ENCODE measurements at regions not wholly inside any gene's neighbourhood (a gene's known extent, or its start where the extent isn't known, plus 50 kb on each side); places are given as distances from the start of the nearest gene placed in this dataset.

GRCh38 chr14:27557445-27557844 lies 959.6 kb upstream of the NOVA1 start:
- DNase-seq, result no peak
- Histone ChIP-seq H4K91ac (ENCODE audit: low read depth, low read length) (no peak overlapping the region), H2BK5ac (ENCODE audit: low read depth, low read length, poor library complexity) (no peak overlapping the region), H3K23ac (ENCODE audit: low read length) (no peak overlapping the region), H3K9me3 (ENCODE audit: insufficient read depth, low read depth, low read length) (no peaks in the 10 kb centered on the region), H3K9ac (ENCODE audit: low read length) (no peak overlapping the region), H3K4me1 (ENCODE audit: control insufficient read depth in 1 of 2, insufficient read depth in 2 of 2, low read length in 2 of 2) (no peaks in the 10 kb centered on the region), H3K4me3 (ENCODE audit: low read depth, low read length) (no peak overlapping the region), H3K14ac (ENCODE audit: low read length) (no peak overlapping the region), H3K27me3 (ENCODE audit: insufficient read depth, low read length) (no peaks in the 10 kb centered on the region), H3K18ac (ENCODE audit: low read length) (no peak overlapping the region), H3K36me3 (ENCODE audit: control insufficient read depth in 1 of 2, insufficient read depth in 2 of 2, low read length in 2 of 2) (no peaks in the 10 kb centered on the region), H2AFZ (ENCODE audit: insufficient read depth, low read length, poor library complexity) (no peak overlapping the region), H2BK120ac (ENCODE audit: insufficient read depth, low read length, poor library complexity) (no peak overlapping the region), H2AK5ac (ENCODE audit: low read length) (no peak overlapping the region), H3K4me2 (ENCODE audit: low read length) (no peak overlapping the region), H3K4ac (ENCODE audit: low read depth, low read length) (no peak overlapping the region), H3K79me1 (ENCODE audit: low read length) (no peaks in the 10 kb centered on the region), H3K27ac (ENCODE audit: low read depth, low read length) (no peak overlapping the region), H4K12ac (ENCODE audit: low read depth, low read length) (no peak overlapping the region), H2BK12ac (ENCODE audit: low read length) (no peak overlapping the region), H3K79me2 (ENCODE audit: control insufficient read depth, insufficient read depth, low read length, poor library complexity) (no peaks in the 10 kb centered on the region), H4K8ac (ENCODE audit: low read depth, low read length) (no peak overlapping the region)
- WGBS (ENCODE audit: extremely low coverage, insufficient coverage, insufficient read length), result no CpG with 5 or more reads among the region's 2 CpGs

GRCh38 chr14:27559848-27560247 lies 962.0 kb upstream of the NOVA1 start:
- H3K79me1 ChIP-seq (ENCODE audit: low read length), result no peaks in the 10 kb centered on the region
- H3K27me3 ChIP-seq (ENCODE audit: insufficient read depth, low read length), result no peaks in the 10 kb centered on the region
- no peak overlapping the region for H3K4me3 ChIP-seq (ENCODE audit: low read depth, low read length)
- no peak overlapping the region for H3K4ac ChIP-seq (ENCODE audit: low read depth, low read length)
- no peak overlapping the region for H2BK12ac ChIP-seq (ENCODE audit: low read length)
- H3K9me3 ChIP-seq (ENCODE audit: insufficient read depth, low read depth, low read length), result no peaks in the 10 kb centered on the region
- H3K27ac ChIP-seq (ENCODE audit: low read depth, low read length), result no peak overlapping the region
- no peak overlapping the region for H3K4me2 ChIP-seq (ENCODE audit: low read length)
- no peaks in the 10 kb centered on the region for H3K4me1 ChIP-seq (ENCODE audit: control insufficient read depth in 1 of 2, insufficient read depth in 2 of 2, low read length in 2 of 2)
- no peak overlapping the region for H4K91ac ChIP-seq (ENCODE audit: low read depth, low read length)
- H2AK5ac ChIP-seq (ENCODE audit: low read length), result no peak overlapping the region
- no peaks in the 10 kb centered on the region for H3K36me3 ChIP-seq (ENCODE audit: control insufficient read depth in 1 of 2, insufficient read depth in 2 of 2, low read length in 2 of 2)
- H2BK5ac ChIP-seq (ENCODE audit: low read depth, low read length, poor library complexity), result no peak overlapping the region
- H3K14ac ChIP-seq (ENCODE audit: low read length), result no peak overlapping the region
- no peak overlapping the region for H2AFZ ChIP-seq (ENCODE audit: insufficient read depth, low read length, poor library complexity)
- H4K12ac ChIP-seq (ENCODE audit: low read depth, low read length), result no peak overlapping the region
- H3K79me2 ChIP-seq (ENCODE audit: control insufficient read depth, insufficient read depth, low read length, poor library complexity), result no peaks in the 10 kb centered on the region
- DNase-seq, result no peak
- H4K8ac ChIP-seq (ENCODE audit: low read depth, low read length), result no peak overlapping the region
- H2BK120ac ChIP-seq (ENCODE audit: insufficient read depth, low read length, poor library complexity), result no peak overlapping the region
- H3K23ac ChIP-seq (ENCODE audit: low read length), result no peak overlapping the region
- H3K9ac ChIP-seq (ENCODE audit: low read length), result no peak overlapping the region
- no peak overlapping the region for H3K18ac ChIP-seq (ENCODE audit: low read length)

GRCh38 chr14:27566843-27567382 lies 969.1 kb upstream of the NOVA1 start:
- Histone ChIP-seq H3K23ac (ENCODE audit: low read length) (no peak overlapping the region), H3K4me2 (ENCODE audit: low read length) (no peak overlapping the region), H3K4me1 (ENCODE audit: control insufficient read depth in 1 of 2, insufficient read depth in 2 of 2, low read length in 2 of 2) (no peaks in the 10 kb centered on the region), H3K27me3 (ENCODE audit: insufficient read depth, low read length) (no peaks in the 10 kb centered on the region), H3K9me3 (ENCODE audit: insufficient read depth, low read depth, low read length) (no peaks in the 10 kb centered on the region), H3K36me3 (ENCODE audit: control insufficient read depth in 1 of 2, insufficient read depth in 2 of 2, low read length in 2 of 2) (no peaks in the 10 kb centered on the region), H3K9ac (ENCODE audit: low read length) (no peak overlapping the region), H2AFZ (ENCODE audit: insufficient read depth, low read length, poor library complexity) (no peak overlapping the region), H4K8ac (ENCODE audit: low read depth, low read length) (no peak overlapping the region), H4K12ac (ENCODE audit: low read depth, low read length) (no peak overlapping the region), H3K18ac (ENCODE audit: low read length) (no peak overlapping the region), H3K4me3 (ENCODE audit: low read depth, low read length) (no peak overlapping the region), H3K4ac (ENCODE audit: low read depth, low read length) (no peak overlapping the region), H2BK120ac (ENCODE audit: insufficient read depth, low read length, poor library complexity) (no peak overlapping the region), H2BK12ac (ENCODE audit: low read length) (no peak overlapping the region), H2BK5ac (ENCODE audit: low read depth, low read length, poor library complexity) (no peak overlapping the region), H2AK5ac (ENCODE audit: low read length) (no peak overlapping the region), H3K79me2 (ENCODE audit: control insufficient read depth, insufficient read depth, low read length, poor library complexity) (no peaks in the 10 kb centered on the region), H3K27ac (ENCODE audit: low read depth, low read length) (no peak overlapping the region), H4K91ac (ENCODE audit: low read depth, low read length) (no peak overlapping the region), H3K79me1 (ENCODE audit: low read length) (no peaks in the 10 kb centered on the region), H3K14ac (ENCODE audit: low read length) (no peak overlapping the region)
- no peak for DNase-seq
- no CpG with 5 or more reads among the region's 1 CpG for WGBS (ENCODE audit: extremely low coverage, insufficient coverage, insufficient read length)

- H3K79me2 ChIP-seq (ENCODE audit: control insufficient read depth, insufficient read depth, low read length, poor library complexity), result no peaks in the 10 kb centered on the region
- H3K4me2 ChIP-seq (ENCODE audit: low read length), result no peak overlapping the region
- DNase-seq, result no peak
- no peak overlapping the region for H2AFZ ChIP-seq (ENCODE audit: insufficient read depth, low read length, poor library complexity)
- H3K9me3 ChIP-seq (ENCODE audit: insufficient read depth, low read depth, low read length), result no peaks in the 10 kb centered on the region
- no peak overlapping the region for H3K9ac ChIP-seq (ENCODE audit: low read length)
- no peaks in the 10 kb centered on the region for H3K4me1 ChIP-seq (ENCODE audit: control insufficient read depth in 1 of 2, insufficient read depth in 2 of 2, low read length in 2 of 2)
- WGBS (ENCODE audit: extremely low coverage, insufficient coverage, insufficient read length), result no CpG with 5 or more reads among the region's 2 CpGs
- H4K8ac ChIP-seq (ENCODE audit: low read depth, low read length), result no peak overlapping the region
- no peak overlapping the region for H3K27ac ChIP-seq (ENCODE audit: low read depth, low read length)
- no peak overlapping the region for H4K91ac ChIP-seq (ENCODE audit: low read depth, low read length)
- no peak overlapping the region for H3K4ac ChIP-seq (ENCODE audit: low read depth, low read length)
- H3K79me1 ChIP-seq (ENCODE audit: low read length), result no peaks in the 10 kb centered on the region
- no peak overlapping the region for H2BK12ac ChIP-seq (ENCODE audit: low read length)
- H3K4me3 ChIP-seq (ENCODE audit: low read depth, low read length), result no peak overlapping the region
- no peak overlapping the region for H3K18ac ChIP-seq (ENCODE audit: low read length)
- no peak overlapping the region for H2BK120ac ChIP-seq (ENCODE audit: insufficient read depth, low read length, poor library complexity)
- no peak overlapping the region for H3K14ac ChIP-seq (ENCODE audit: low read length)
- no peak overlapping the region for H3K23ac ChIP-seq (ENCODE audit: low read length)
- no peak overlapping the region for H2AK5ac ChIP-seq (ENCODE audit: low read length)
- no peaks in the 10 kb centered on the region for H3K27me3 ChIP-seq (ENCODE audit: insufficient read depth, low read length)
- no peak overlapping the region for H4K12ac ChIP-seq (ENCODE audit: low read depth, low read length)
- no peaks in the 10 kb centered on the region for H3K36me3 ChIP-seq (ENCODE audit: control insufficient read depth in 1 of 2, insufficient read depth in 2 of 2, low read length in 2 of 2)
- no peak overlapping the region for H2BK5ac ChIP-seq (ENCODE audit: low read depth, low read length, poor library complexity)
These were observed 975.2 kb upstream of the NOVA1 start for GRCh38 chr14:27573018-27573417.
